ENCODE measurements at regions not wholly inside any gene's neighbourhood (a gene's known extent, or its start where the extent isn't known, plus 50 kb on each side); places are given as distances from the start of the nearest gene placed in this dataset.

DNA sequence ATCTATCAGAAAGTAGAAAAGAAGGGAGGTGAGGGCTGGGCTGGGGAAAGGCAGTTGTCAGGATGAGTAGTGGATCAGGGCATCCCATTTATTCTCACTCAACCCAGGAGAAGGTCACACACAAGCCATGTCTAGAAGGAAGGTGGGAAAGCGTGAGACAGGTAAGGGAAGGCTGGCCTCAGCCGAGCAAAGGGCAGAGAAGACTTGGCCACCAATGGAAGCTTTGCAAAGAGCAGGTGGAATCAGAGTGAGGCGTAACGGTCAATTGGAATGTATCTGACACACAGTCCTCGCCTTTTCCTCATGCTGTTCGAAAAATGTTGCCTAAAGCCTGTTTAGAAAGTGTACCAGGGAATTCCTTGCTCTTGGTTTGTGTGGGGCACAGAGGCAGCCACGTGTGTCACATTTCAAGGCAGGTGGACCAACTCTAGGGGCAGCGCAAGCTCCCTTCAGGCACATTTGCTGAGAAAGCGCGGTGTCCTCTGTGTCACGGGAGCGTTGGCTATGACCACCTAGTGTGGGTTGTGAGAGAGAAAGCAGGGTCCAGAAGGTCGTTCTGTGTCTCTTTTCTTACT, 118.8 kb upstream of the SPATA13 start:
- TF ChIP-seq, protein P1, sequence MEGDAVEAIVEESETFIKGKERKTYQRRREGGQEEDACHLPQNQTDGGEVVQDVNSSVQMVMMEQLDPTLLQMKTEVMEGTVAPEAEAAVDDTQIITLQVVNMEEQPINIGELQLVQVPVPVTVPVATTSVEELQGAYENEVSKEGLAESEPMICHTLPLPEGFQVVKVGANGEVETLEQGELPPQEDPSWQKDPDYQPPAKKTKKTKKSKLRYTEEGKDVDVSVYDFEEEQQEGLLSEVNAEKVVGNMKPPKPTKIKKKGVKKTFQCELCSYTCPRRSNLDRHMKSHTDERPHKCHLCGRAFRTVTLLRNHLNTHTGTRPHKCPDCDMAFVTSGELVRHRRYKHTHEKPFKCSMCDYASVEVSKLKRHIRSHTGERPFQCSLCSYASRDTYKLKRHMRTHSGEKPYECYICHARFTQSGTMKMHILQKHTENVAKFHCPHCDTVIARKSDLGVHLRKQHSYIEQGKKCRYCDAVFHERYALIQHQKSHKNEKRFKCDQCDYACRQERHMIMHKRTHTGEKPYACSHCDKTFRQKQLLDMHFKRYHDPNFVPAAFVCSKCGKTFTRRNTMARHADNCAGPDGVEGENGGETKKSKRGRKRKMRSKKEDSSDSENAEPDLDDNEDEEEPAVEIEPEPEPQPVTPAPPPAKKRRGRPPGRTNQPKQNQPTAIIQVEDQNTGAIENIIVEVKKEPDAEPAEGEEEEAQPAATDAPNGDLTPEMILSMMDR (IDR thresholded peaks at IDR 0.05), result no peak
- no peaks in the 10 kb centered on the region for H3K9me3 ChIP-seq (ENCODE audit: control insufficient read depth in 1 of 2, insufficient read depth in 1 of 2, low read length in 2 of 2)
- no peak overlapping the region for H3K27ac Mint-ChIP-seq

DNA sequence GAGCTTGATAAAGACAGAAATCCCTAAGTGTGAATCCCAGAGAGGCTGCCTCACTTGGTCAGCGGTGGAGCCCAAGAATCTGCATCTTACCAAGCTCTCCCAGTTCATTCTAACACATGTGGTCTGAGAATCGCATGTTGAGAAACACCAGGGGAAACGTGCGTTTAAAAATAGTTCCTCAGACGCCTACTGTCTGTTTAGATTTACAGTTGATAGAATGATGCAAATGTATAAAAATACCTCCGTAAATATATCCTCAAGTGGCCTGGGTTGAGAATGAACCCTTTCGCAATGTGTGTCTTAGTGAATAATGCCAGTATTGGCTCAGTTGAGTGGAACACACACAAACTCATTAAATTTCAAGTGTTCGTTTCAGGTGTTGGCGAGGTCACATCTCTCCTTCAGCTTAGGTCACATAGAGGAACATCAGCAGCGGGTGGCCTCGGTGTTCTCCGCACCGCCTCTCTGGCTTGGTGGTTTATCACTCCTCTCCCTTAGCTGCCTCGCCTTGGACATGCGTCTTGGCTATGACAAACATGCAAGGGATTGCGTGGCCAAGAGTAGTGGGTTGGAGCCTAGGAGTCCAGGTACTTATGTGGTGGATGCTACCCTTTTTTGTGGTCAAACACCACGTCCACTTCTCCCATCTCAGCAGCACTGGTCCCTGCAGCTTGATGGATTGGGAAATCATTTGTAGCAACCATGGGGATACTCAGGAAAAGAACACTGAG, 117.6 kb upstream of the SPATA13 start:
- ChIA-PET POLR2A (interaction anchor here (0.6 kb wide), 1 partner anchor 224 kb away, joined by 5 read pairs; no protein-coding TSS in a partner anchor), CTCF (interaction anchor here (1.3 kb wide), 1 partner anchor 40 kb away, joined by 3 read pairs; no protein-coding TSS in a partner anchor)
- Histone ChIP-seq H3K36me3 (ENCODE audit: insufficient read depth, low read length) (no peaks in the 10 kb centered on the region), H3K9me3 (ENCODE audit: control insufficient read depth in 1 of 2, insufficient read depth in 1 of 2, low read length in 2 of 2) (no peaks in the 10 kb centered on the region), H3K27me3 (ENCODE audit: control insufficient read depth in 1 of 2, insufficient read depth in 2 of 2, low read length in 2 of 2) (no peaks in the 10 kb centered on the region), H3K4me3 (ENCODE audit: low read length) (no peak overlapping the region), H3K4me1 (ENCODE audit: insufficient read depth, low read length) (no peaks in the 10 kb centered on the region), H3K27ac (ENCODE audit: low read depth in 1 of 2, low read length in 2 of 2) (no peak overlapping the region)
- TF ChIP-seq, protein P1 (IDR thresholded peaks at IDR 0.05), result no peak
- no peak overlapping the region for H3K4me3 Mint-ChIP-seq
- H3K9me3 Mint-ChIP-seq, result peaks cover 4% of the 10 kb centered on the region
- no peaks in the 10 kb centered on the region for H3K4me1 Mint-ChIP-seq (ENCODE audit: low read depth)
- no peak for DNase-seq
- no peaks in the 10 kb centered on the region for H3K27me3 Mint-ChIP-seq
- ATAC-seq (ENCODE audit: poor library complexity), result no peak
- intact Hi-C loops (cut with DNase I, micrococcal nuclease), result no loop called here
- no peak overlapping the region for H3K27ac Mint-ChIP-seq
- H3K36me3 Mint-ChIP-seq (ENCODE audit: low read depth), result no peaks in the 10 kb centered on the region

More for the DNA sequence above, 118.8 kb upstream of the SPATA13 start:
- Mint-ChIP-seq H3K36me3 (ENCODE audit: low read depth) (no peaks in the 10 kb centered on the region), H3K27me3 (no peaks in the 10 kb centered on the region), H3K9me3 (peaks cover 2% of the 10 kb centered on the region), H3K4me1 (ENCODE audit: low read depth) (no peaks in the 10 kb centered on the region), H3K4me3 (no peak overlapping the region)
- no peak overlapping the region for H3K4me3 ChIP-seq (ENCODE audit: low read length)
- CTCF ChIA-PET, result interaction anchor here (1.3 kb wide), 1 partner anchor 39 kb away, joined by 3 read pairs; no protein-coding TSS in a partner anchor
- H3K27me3 ChIP-seq (ENCODE audit: control insufficient read depth in 1 of 2, insufficient read depth in 2 of 2, low read length in 2 of 2), result no peaks in the 10 kb centered on the region
- POLR2A ChIA-PET, result no interaction called here
- ATAC-seq (ENCODE audit: poor library complexity), result no peak
- no peaks in the 10 kb centered on the region for H3K4me1 ChIP-seq (ENCODE audit: insufficient read depth, low read length)
- no peaks in the 10 kb centered on the region for H3K36me3 ChIP-seq (ENCODE audit: insufficient read depth, low read length)
- intact Hi-C loops (cut with DNase I, micrococcal nuclease), result no loop called here
- H3K27ac ChIP-seq (ENCODE audit: low read depth in 1 of 2, low read length in 2 of 2), result no peak overlapping the region
- no peak for DNase-seq

DNA sequence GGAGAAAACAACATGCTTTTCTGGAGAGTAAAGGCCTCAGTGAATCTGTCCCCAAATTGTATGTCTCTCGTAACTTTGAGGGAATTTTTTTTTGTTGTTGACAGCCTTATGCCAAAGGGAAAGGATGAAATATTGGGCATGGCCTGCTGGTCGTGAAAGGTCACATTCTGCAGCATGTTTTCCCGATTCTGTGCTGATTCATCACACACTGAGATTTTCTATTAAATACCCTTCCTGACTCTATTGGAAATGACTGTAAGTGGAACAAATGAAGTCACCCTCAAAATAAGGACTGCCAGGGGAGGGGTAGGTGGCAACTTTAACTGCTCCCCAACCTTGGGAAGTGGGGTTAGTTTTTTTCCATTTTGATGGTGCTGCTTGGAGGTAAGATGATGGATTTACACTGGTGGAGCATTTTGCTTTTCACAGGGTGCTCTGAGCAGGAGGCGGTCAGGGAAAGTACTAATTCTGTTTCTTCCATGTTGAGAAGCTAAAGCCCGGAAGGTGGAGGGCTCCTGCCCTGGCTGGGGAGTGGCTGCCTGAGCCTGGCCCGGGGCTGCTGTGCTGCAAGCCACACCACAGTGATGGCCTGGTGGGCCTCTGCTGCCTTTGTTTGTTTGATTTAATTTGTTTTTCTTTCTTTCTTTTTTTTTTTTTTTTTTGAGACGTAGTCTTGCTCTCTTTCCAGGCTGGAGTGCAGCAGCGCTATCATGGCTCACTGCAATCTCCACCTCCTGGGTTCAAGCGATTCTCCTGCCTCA, 116.8 kb upstream of the SPATA13 start:
- H3K4me1 ChIP-seq (ENCODE audit: insufficient read depth, low read length), result no peaks in the 10 kb centered on the region
- CTCF ChIA-PET, result no interaction called here
- H3K27me3 ChIP-seq (ENCODE audit: control insufficient read depth in 1 of 2, insufficient read depth in 2 of 2, low read length in 2 of 2), result no peaks in the 10 kb centered on the region
- H3K27ac ChIP-seq (ENCODE audit: low read depth in 1 of 2, low read length in 2 of 2), result no peak overlapping the region
- Mint-ChIP-seq H3K36me3 (ENCODE audit: low read depth) (no peaks in the 10 kb centered on the region), H3K27ac (no peak overlapping the region), H3K9me3 (peaks cover 4% of the 10 kb centered on the region), H3K4me3 (no peak overlapping the region), H3K4me1 (ENCODE audit: low read depth) (no peaks in the 10 kb centered on the region), H3K27me3 (no peaks in the 10 kb centered on the region)
- no peaks in the 10 kb centered on the region for H3K36me3 ChIP-seq (ENCODE audit: insufficient read depth, low read length)
- DNase-seq, result no peak
- intact Hi-C loops (cut with DNase I, micrococcal nuclease), result no loop called here
- no peak overlapping the region for H3K4me3 ChIP-seq (ENCODE audit: low read length)
- TF ChIP-seq, protein P1 (IDR thresholded peaks at IDR 0.05), result no peak
- ATAC-seq (ENCODE audit: poor library complexity), result no peak
- no peaks in the 10 kb centered on the region for H3K9me3 ChIP-seq (ENCODE audit: control insufficient read depth in 1 of 2, insufficient read depth in 1 of 2, low read length in 2 of 2)
- POLR2A ChIA-PET, result interaction anchor here (0.6 kb wide), 1 partner anchor 223 kb away, joined by 5 read pairs; no protein-coding TSS in a partner anchor

Measured in CD4-positive, alpha-beta T cell (primary cell).